Choroid plexus epithelial cell (primary cell): ENCODE measurements at regions not wholly inside any gene's neighbourhood (a gene's known extent, or its start where the extent isn't known, plus 50 kb on each side); places are given as distances from the start of the nearest gene placed in this dataset.

Experiments used
- DNase-seq: peaks from one replicate; pipeline ENCODE4 v3.0.0-alpha.2; 2010; ENCODE audit warnings: low read depth
- H3K4me3 ChIP-seq: 2 replicates; pipeline ENCODE4 v1.5.1; 2011; ENCODE audit warnings: low read depth, mild to moderate bottlenecking, control low read depth, low read length, moderate library complexity
- TF ChIP-seq, protein P1 (sequence below): conservative IDR thresholded peaks from 2 replicates; pipeline ENCODE4 v1.5.1; 2011; ENCODE audit warnings: low read depth, mild to moderate bottlenecking, control low read depth, inconsistent platforms, low read length, moderate library complexity

DNA sequence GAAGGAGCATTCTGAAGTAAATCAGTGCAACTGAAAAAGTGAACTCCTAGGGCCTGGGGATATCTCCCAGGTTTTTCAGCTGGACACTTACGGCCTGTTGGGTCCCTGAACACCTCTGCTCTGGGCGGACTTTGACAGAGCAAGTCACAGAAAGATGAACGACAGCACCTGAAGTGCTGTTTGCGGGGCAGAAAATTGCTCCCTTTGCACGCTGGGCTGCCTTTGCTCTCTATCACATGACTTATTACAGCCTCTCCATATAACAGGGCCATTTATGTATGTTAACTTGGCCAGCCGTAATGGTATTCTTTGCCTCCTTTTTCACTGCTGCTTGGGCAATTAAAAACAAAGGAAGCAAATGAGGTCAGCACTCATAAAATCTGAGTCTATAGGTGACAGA is 332.9 kb downstream of the BARHL2 start:
- no peak for DNase-seq
- H3K4me3 ChIP-seq, result no peak overlapping the region
- TF ChIP-seq, protein P1, sequence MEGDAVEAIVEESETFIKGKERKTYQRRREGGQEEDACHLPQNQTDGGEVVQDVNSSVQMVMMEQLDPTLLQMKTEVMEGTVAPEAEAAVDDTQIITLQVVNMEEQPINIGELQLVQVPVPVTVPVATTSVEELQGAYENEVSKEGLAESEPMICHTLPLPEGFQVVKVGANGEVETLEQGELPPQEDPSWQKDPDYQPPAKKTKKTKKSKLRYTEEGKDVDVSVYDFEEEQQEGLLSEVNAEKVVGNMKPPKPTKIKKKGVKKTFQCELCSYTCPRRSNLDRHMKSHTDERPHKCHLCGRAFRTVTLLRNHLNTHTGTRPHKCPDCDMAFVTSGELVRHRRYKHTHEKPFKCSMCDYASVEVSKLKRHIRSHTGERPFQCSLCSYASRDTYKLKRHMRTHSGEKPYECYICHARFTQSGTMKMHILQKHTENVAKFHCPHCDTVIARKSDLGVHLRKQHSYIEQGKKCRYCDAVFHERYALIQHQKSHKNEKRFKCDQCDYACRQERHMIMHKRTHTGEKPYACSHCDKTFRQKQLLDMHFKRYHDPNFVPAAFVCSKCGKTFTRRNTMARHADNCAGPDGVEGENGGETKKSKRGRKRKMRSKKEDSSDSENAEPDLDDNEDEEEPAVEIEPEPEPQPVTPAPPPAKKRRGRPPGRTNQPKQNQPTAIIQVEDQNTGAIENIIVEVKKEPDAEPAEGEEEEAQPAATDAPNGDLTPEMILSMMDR, result no peak

GRCh38 chr1:90382161-90382560 is 334.9 kb downstream of the BARHL2 start:
- DNase-seq, result no peak
- TF ChIP-seq, protein P1, result no peak
- no peak overlapping the region for H3K4me3 ChIP-seq

- no peak for DNase-seq
- TF ChIP-seq, protein P1, result no peak
- H3K4me3 ChIP-seq, result no peak overlapping the region
Measured at GRCh38 chr1:90381598-90381997, 335.5 kb downstream of the BARHL2 start.

DNA sequence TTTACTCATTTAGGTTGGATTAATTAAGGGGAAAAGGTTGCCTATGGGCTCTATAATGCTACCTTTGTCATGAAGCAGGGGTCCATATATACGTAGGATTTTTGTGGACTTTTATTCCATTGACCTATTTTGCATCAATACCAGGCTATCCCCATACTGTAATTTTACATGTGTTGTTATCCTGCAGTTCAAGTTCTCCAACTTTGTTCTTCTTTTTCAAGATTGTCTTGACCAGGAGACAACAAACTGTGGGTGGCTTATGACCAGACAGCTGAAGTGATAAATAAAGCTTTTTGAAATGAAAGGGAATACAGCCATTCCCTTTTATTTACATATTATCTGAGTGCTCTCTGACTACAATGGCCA is 345.7 kb downstream of the BARHL2 start:
- DNase-seq, result no peak
- no peak overlapping the region for H3K4me3 ChIP-seq
- TF ChIP-seq, protein P1, result no peak

GRCh38 chr1:90370686-90371447 is 346.2 kb downstream of the BARHL2 start:
- TF ChIP-seq, protein P1, result no peak
- peak; percentile 4 for DNase-seq
- H3K4me3 ChIP-seq, result no peak overlapping the region

GRCh38 chr1:90362163-90362562 is 354.9 kb downstream of the BARHL2 start:
- no peak overlapping the region for H3K4me3 ChIP-seq
- DNase-seq, result no peak
- TF ChIP-seq, protein P1, result no peak

GRCh38 chr1:90361026-90361425 is 356.1 kb downstream of the BARHL2 start:
- TF ChIP-seq, protein P1, result no peak
- H3K4me3 ChIP-seq, result no peak overlapping the region
- no peak for DNase-seq
